OCI-LY7 (cell line): ENCODE measurements at regions not wholly inside any gene's neighbourhood (a gene's known extent, or its start where the extent isn't known, plus 50 kb on each side); places are given as distances from the start of the nearest gene placed in this dataset.

ENCODE experiments used
- BruUV-seq: library from RNA; stranded (reverse); fragments of 400-500 nt; replicated peaks from 2 replicates; lab custom pipeline; 2021; lab: Mats Ljungman, UMichigan
- CTCF ChIA-PET: fragments of 300-600 bp; sonication (Branson Sonifier 250); formaldehyde crosslinking; loops from one replicate; lab custom pipeline; 2022; ENCODE audit warnings: antibody characterized with exemption; ENCODE audit not compliant: unreplicated experiment; lab: Charles Lee
- POLR2A ChIA-PET: fragments of 300-600 bp; sonication (Branson Sonifier 250); formaldehyde crosslinking; loops from one replicate; lab custom pipeline; 2022; ENCODE audit warnings: antibody characterized with exemption; lab: Charles Lee
- DNase-seq: peaks from one replicate; pipeline ENCODE4 v3.0.0-alpha.2; 2015; ENCODE audit warnings: low spot score
- H2AFZ ChIP-seq: fragments of 200-600 bp; sonication (generic), shearing (Covaris generic); 2 replicates; pipeline ENCODE4 v1.6.1; 2014; ENCODE audit warnings: mild to moderate bottlenecking, antibody characterized with exemption, low read length, moderate library complexity
- H3K27ac ChIP-seq: fragments of 200-600 bp; sonication (generic); 2 replicates; pipeline ENCODE4 v1.5.1; 2014; ENCODE audit warnings: mixed run types, low read depth, mild to moderate bottlenecking, moderate library complexity, low read length, inconsistent platforms; ENCODE audit not compliant: poor library complexity, severe bottlenecking
- H3K36me3 ChIP-seq: fragments of 200-600 bp; sonication (generic); 2 replicates; pipeline ENCODE4 v1.6.1; 2014; ENCODE audit warnings: mild to moderate bottlenecking, antibody characterized with exemption, low read length, moderate library complexity, mixed read lengths; ENCODE audit not compliant: insufficient read depth
- H3K4me1 ChIP-seq: fragments of 200-600 bp; sonication (generic); 2 replicates; pipeline ENCODE4 v1.5.1; 2014; ENCODE audit warnings: mild to moderate bottlenecking, low read length; ENCODE audit not compliant: insufficient read depth, poor library complexity, severe bottlenecking
- H3K4me2 ChIP-seq: fragments of 200-600 bp; sonication (generic); 2 replicates; pipeline ENCODE4 v1.6.1; 2014; ENCODE audit warnings: mild to moderate bottlenecking, low read length
- H3K4me3 ChIP-seq: fragments of 200-600 bp; sonication (generic); 2 replicates; pipeline ENCODE4 v1.5.1; 2014; ENCODE audit warnings: mild to moderate bottlenecking, low read depth, low read length; ENCODE audit not compliant: poor library complexity, severe bottlenecking
- H3K79me2 ChIP-seq: fragments of 200-600 bp; sonication (generic); 2 replicates; pipeline ENCODE4 v1.6.1; 2016; ENCODE audit warnings: low read depth, mild to moderate bottlenecking, low read length, moderate library complexity, mixed read lengths; ENCODE audit not compliant: insufficient read depth
- H3K9me2 ChIP-seq: fragments of 200-600 bp; sonication (generic); 2 replicates; pipeline ENCODE4 v1.6.1; 2016; ENCODE audit warnings: mild to moderate bottlenecking, low read length, mixed read lengths; ENCODE audit not compliant: insufficient read depth
- H3K9me3 ChIP-seq: fragments of 200-600 bp; sonication (generic); 2 replicates; pipeline ENCODE4 v1.6.1; 2014; ENCODE audit warnings: mild to moderate bottlenecking, mixed run types, low read length, mixed read lengths
- H4K20me1 ChIP-seq: fragments of 200-600 bp; sonication (generic); 2 replicates; pipeline ENCODE4 v1.6.1; 2014; ENCODE audit warnings: mild to moderate bottlenecking, antibody characterized with exemption, low read length, moderate library complexity, mixed read lengths; ENCODE audit not compliant: insufficient read depth
- CTCF ChIP-seq: fragments of 200-600 bp; sonication (generic); conservative IDR thresholded peaks from 2 replicates; pipeline ENCODE4 v1.5.1; 2014; ENCODE audit warnings: mild to moderate bottlenecking, antibody characterized with exemption, low read length, moderate library complexity, mixed read lengths
- EZH2phosphoT487 ChIP-seq: fragments of 200-600 bp; sonication (generic); IDR thresholded peaks from 2 replicates; pipeline ENCODE4 v1.6.1; 2018; ENCODE audit warnings: low read depth, borderline replicate concordance, mild to moderate bottlenecking, mixed run types, antibody characterized with exemption, low read length, moderate library complexity, mixed read lengths
- intact Hi-C: fragments of 100-400 bp; cut with micrococcal nuclease; formaldehyde crosslinking; loops from one replicate; pipeline ENCODE4 v1.10.0; 2022; ENCODE audit not compliant: unreplicated experiment

GRCh38 chr22:49213731-49214352 lies 613.8 kb downstream of the BRD1 start:
- Histone ChIP-seq H3K4me2 (no peak overlapping the region), H4K20me1 (no peaks in the 10 kb centered on the region), H3K4me1 (no peaks in the 10 kb centered on the region), H3K4me3 (no peak overlapping the region), H3K79me2 (no peaks in the 10 kb centered on the region), H2AFZ (no peak overlapping the region), H3K27ac (no peak overlapping the region), H3K9me2 (no peaks in the 10 kb centered on the region), H3K36me3 (no peaks in the 10 kb centered on the region), H3K9me3 (no peaks in the 10 kb centered on the region)
- DNase-seq = no peak
- no peak for TF ChIP-seq CTCF
- TF ChIP-seq EZH2phosphoT487 = no peak
- no TSS peak for BruUV-seq
- POLR2A ChIA-PET = no interaction called here
- CTCF ChIA-PET = no interaction called here
- intact Hi-C loops = no loop called here

GRCh38 chr22:49212466-49212865 lies 615.2 kb downstream of the BRD1 start:
- no peaks in the 10 kb centered on the region for H4K20me1 ChIP-seq
- no TSS peak for BruUV-seq
- H2AFZ ChIP-seq = no peak overlapping the region
- no peak overlapping the region for H3K4me3 ChIP-seq
- CTCF ChIA-PET = no interaction called here
- no peaks in the 10 kb centered on the region for H3K79me2 ChIP-seq
- H3K9me2 ChIP-seq = no peaks in the 10 kb centered on the region
- no peaks in the 10 kb centered on the region for H3K4me1 ChIP-seq
- no peaks in the 10 kb centered on the region for H3K36me3 ChIP-seq
- no peak for DNase-seq
- intact Hi-C loops = no loop called here
- H3K9me3 ChIP-seq = no peaks in the 10 kb centered on the region
- POLR2A ChIA-PET = no interaction called here
- no peak overlapping the region for H3K27ac ChIP-seq
- H3K4me2 ChIP-seq = no peak overlapping the region
- TF ChIP-seq EZH2phosphoT487 (no peak), CTCF (no peak)

- TF ChIP-seq EZH2phosphoT487 (no peak), CTCF (no peak)
- DNase-seq = no peak
- H4K20me1 ChIP-seq = no peaks in the 10 kb centered on the region
- H2AFZ ChIP-seq = no peak overlapping the region
- no peaks in the 10 kb centered on the region for H3K79me2 ChIP-seq
- intact Hi-C loops = no loop called here
- H3K9me2 ChIP-seq = no peaks in the 10 kb centered on the region
- H3K4me1 ChIP-seq = no peaks in the 10 kb centered on the region
- H3K9me3 ChIP-seq = no peaks in the 10 kb centered on the region
- H3K4me3 ChIP-seq = no peak overlapping the region
- no peak overlapping the region for H3K27ac ChIP-seq
- CTCF ChIA-PET = no interaction called here
- no TSS peak for BruUV-seq
- H3K4me2 ChIP-seq = no peak overlapping the region
- no peaks in the 10 kb centered on the region for H3K36me3 ChIP-seq
- POLR2A ChIA-PET = no interaction called here
Measured at GRCh38 chr22:49212002-49212401, 615.7 kb downstream of the BRD1 start.
